Osteocyte (in vitro differentiated cells): ENCODE measurements at regions not wholly inside any gene's neighbourhood (a gene's known extent, or its start where the extent isn't known, plus 50 kb on each side); places are given as distances from the start of the nearest gene placed in this dataset.
"Not testable (repeated sequence)": the region's sequence is repeated elsewhere in the genome, so short reads cannot be mapped to it uniquely, and the experiment has no call there.

Experiments
- DNase-seq: peaks from one replicate; pipeline ENCODE4 v3.0.0; 2021; ENCODE audit warnings: mixed read lengths; ENCODE audit not compliant: unreplicated experiment; ENCODE audit errors: extremely low spot score
- H3K27ac Mint-ChIP-seq: one replicate; pipeline ENCODE4 v1.8.0; 2021; ENCODE audit warnings: mild to moderate bottlenecking, mixed read lengths; ENCODE audit not compliant: unreplicated experiment
- H3K27me3 Mint-ChIP-seq: one replicate; pipeline ENCODE4 v1.8.0; 2021; ENCODE audit warnings: mixed read lengths; ENCODE audit not compliant: unreplicated experiment
- H3K36me3 Mint-ChIP-seq: one replicate; pipeline ENCODE4 v1.8.0; 2021; ENCODE audit warnings: mixed read lengths; ENCODE audit not compliant: unreplicated experiment
- H3K4me1 Mint-ChIP-seq: one replicate; pipeline ENCODE4 v1.8.0; 2021; ENCODE audit warnings: mixed read lengths; ENCODE audit not compliant: unreplicated experiment
- H3K4me3 Mint-ChIP-seq: one replicate; pipeline ENCODE4 v1.8.0; 2021; ENCODE audit warnings: mild to moderate bottlenecking, moderate library complexity, mixed read lengths; ENCODE audit not compliant: unreplicated experiment
- H3K9me3 Mint-ChIP-seq: one replicate; pipeline ENCODE4 v1.8.0; 2021; ENCODE audit warnings: mixed read lengths; ENCODE audit not compliant: unreplicated experiment
- CTCF ChIP-seq: fragments of 200-600 bp; sonication (generic); IDR thresholded peaks from 2 replicates; pipeline ENCODE4 v1.5.0; 2021; ENCODE audit warnings: antibody characterized with exemption, mild to moderate bottlenecking, moderate library complexity

- H3K27me3 Mint-ChIP-seq, result no peaks in the 10 kb centered on the region
- no peaks in the 10 kb centered on the region for H3K36me3 Mint-ChIP-seq
- no peaks in the 10 kb centered on the region for H3K9me3 Mint-ChIP-seq
- H3K4me1 Mint-ChIP-seq, result no peaks in the 10 kb centered on the region
- no peak for DNase-seq
- TF ChIP-seq CTCF, result no peak
- H3K4me3 Mint-ChIP-seq, result no peak overlapping the region
- no peak overlapping the region for H3K27ac Mint-ChIP-seq
Measured at GRCh38 chr20:5474646-5475550, 135.9 kb downstream of the GPCPD1 start.

- H3K4me1 Mint-ChIP-seq, H3K27ac Mint-ChIP-seq, H3K4me3 Mint-ChIP-seq, DNase-seq, H3K9me3 Mint-ChIP-seq, H3K27me3 Mint-ChIP-seq, H3K36me3 Mint-ChIP-seq: not testable (repeated sequence)
Measured at GRCh38 chr20:5471866-5472265, 138.9 kb downstream of the GPCPD1 start.

DNA sequence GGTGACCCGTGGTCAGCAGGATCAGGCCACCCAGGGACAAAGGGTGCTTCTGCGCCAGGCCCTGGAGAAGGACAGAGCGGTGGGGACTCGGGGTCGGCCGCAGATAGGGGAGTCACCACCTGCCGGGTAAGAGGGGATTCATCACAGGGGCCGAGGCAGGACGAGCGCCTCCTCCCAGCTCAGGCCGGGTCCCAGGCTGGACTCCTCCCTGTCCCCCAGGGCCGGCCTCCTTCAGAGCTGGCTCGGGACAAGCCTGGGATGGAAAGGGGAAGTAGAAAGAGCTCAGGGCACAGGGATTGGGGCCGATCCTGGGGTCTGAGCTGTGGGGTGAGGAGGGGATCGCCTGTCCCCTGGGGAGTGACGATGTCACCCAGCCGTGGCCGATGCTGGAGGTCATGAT is 139.4 kb downstream of the GPCPD1 start:
- no peaks in the 10 kb centered on the region for H3K9me3 Mint-ChIP-seq

DNA sequence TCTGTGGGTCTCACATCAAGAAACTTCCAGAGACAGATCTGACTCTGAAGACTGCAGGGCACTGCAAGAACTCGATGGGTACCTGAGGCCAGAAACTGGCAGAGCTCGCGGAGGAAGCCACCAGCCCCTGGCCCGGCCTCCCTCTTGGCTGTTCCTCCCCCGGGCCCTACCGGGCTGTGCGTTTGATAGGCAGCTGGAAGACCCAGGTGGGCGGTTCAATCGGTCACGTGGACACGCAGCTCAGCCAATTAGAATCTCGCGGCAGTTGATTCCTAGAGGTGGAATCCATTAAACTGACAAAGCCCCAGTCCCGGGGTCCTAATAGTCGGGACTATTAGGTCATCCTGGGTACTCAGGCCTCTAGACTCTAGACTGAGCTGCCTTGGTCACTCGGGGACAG is 139.9 kb downstream of the GPCPD1 start:
- peak; percentile 80 for DNase-seq
- no peak overlapping the region for H3K27ac Mint-ChIP-seq
- no peaks in the 10 kb centered on the region for H3K9me3 Mint-ChIP-seq
- no peak overlapping the region for H3K4me3 Mint-ChIP-seq
- no peak for TF ChIP-seq CTCF
- H3K27me3 Mint-ChIP-seq, result no peaks in the 10 kb centered on the region
- H3K4me1 Mint-ChIP-seq, result no peaks in the 10 kb centered on the region
- H3K36me3 Mint-ChIP-seq, result no peaks in the 10 kb centered on the region

More for the DNA sequence above, 139.4 kb downstream of the GPCPD1 start:
- Mint-ChIP-seq H3K4me1 (no peaks in the 10 kb centered on the region), H3K36me3 (no peaks in the 10 kb centered on the region), H3K27me3 (no peaks in the 10 kb centered on the region), H3K4me3 (no peak overlapping the region), H3K27ac (no peak overlapping the region)
- DNase-seq, result peak; percentile 80
- no peak for TF ChIP-seq CTCF

DNA sequence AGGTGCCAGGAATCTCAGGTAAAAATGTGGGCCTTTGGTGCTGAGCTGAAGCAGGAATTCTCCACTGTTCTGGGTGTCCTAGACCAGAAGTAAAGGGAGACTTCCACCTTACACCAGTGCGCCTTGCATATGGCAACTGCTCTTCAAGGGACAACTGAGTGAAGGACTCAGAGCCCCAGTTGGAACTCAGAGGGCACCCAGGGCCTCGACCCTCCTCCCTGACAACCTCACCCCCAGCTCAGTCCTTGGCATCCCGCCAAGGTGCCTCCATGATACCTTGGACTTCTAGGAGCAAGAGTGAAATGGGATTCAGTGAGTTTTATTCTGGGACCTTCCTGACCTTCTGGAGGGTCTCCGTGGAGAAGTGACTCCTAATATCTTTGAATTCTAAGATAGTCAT is 140.3 kb downstream of the GPCPD1 start:
- peak; percentile 71 for DNase-seq
- TF ChIP-seq CTCF, result no peak
- Mint-ChIP-seq H3K9me3 (no peaks in the 10 kb centered on the region), H3K27me3 (no peaks in the 10 kb centered on the region), H3K4me1 (no peaks in the 10 kb centered on the region), H3K27ac (no peak overlapping the region), H3K4me3 (no peak overlapping the region), H3K36me3 (no peaks in the 10 kb centered on the region)
